ENCODE measurements at regions not wholly inside any gene's neighbourhood (a gene's known extent, or its start where the extent isn't known, plus 50 kb on each side); places are given as distances from the start of the nearest gene placed in this dataset.
A peak's percentile ranks its signal among the peaks of the same experiment; 100 is the strongest.

- intact Hi-C loops (cut with micrococcal nuclease; ENCODE audit: unreplicated experiment) (no loop called here), in situ Hi-C loops (cut with MboI) (no loop called here)
- BruUV-seq (replicated peaks): no TSS peak
- no peak for FAIRE-seq
- ChIA-PET CTCF (interaction anchor here (1.4 kb wide), 1 partner anchor 920 kb away, joined by 3 read pairs; no protein-coding TSS in a partner anchor), POLR2A (no interaction called here), SMC1A (ENCODE audit: uncharacterized antibody, unreplicated experiment) (no interaction called here), RAD21 (ENCODE audit: unreplicated experiment) (no interaction called here)
- Histone ChIP-seq H3K27me3 (replicated peaks in 1 of 2; ENCODE audit: control insufficient read depth in 2 of 2, insufficient read depth in 2 of 2, low read length in 1 of 2) (no peaks in the 10 kb centered on the region), H3K27ac (ENCODE audit: control insufficient read depth, insufficient read depth) (no peak overlapping the region), H3K36me3 (ENCODE audit: control insufficient read depth in 2 of 2, insufficient read depth in 2 of 2, low read length in 1 of 2) (no peaks in the 10 kb centered on the region), H3K79me2 (ENCODE audit: control insufficient read depth, insufficient read depth, low read length) (no peaks in the 10 kb centered on the region), H3K4me3 (no peak overlapping the region), H4K20me1 (ENCODE audit: control insufficient read depth, insufficient read depth) (no peaks in the 10 kb centered on the region), H3K9me3 (replicated peaks; ENCODE audit: control insufficient read depth, insufficient read depth, low read length) (no peaks in the 10 kb centered on the region), H2AFZ (ENCODE audit: control insufficient read depth, low read depth, low read length) (no peak overlapping the region), H3K9ac (ENCODE audit: control insufficient read depth, insufficient read depth, low read length) (no peak overlapping the region), H3K4me1 (ENCODE audit: control insufficient read depth, insufficient read depth, low read length) (peaks cover 7% of the 10 kb centered on the region), H3K4me2 (ENCODE audit: control insufficient read depth, insufficient read depth) (no peak overlapping the region)
- TF ChIP-seq BMI1 (IDR thresholded peaks at IDR 0.05; ENCODE audit: borderline replicate concordance) (0 out of 2 replicates have a peak, but pooled peaks have one; percentile 42), EED (IDR thresholded peaks at IDR 0.05; ENCODE audit: low read depth) (no peak), FOXM1 (IDR thresholded peaks at IDR 0.05; ENCODE audit: low read depth, low read length) (no peak), IKZF1 (conservative IDR thresholded peaks at IDR 0.05) (no peak)
- no peak for ATAC-seq
- 44% methylated on average over 8 of the region's 8 CpGs for WGBS (ENCODE audit: insufficient coverage, insufficient replicate concordance, low lambda C conversion rate, missing lambda C conversion rate)
- no peak for DNase-seq (ENCODE audit: low read depth, low spot score)
Measured at GRCh38 chr16:73319737-73320136, 271.8 kb upstream of the ZFHX3 start.

GRCh38 chr16:73319261-73319660 lies 271.3 kb upstream of the ZFHX3 start:
- Histone ChIP-seq H3K27me3 (replicated peaks in 1 of 2; ENCODE audit: control insufficient read depth in 2 of 2, insufficient read depth in 2 of 2, low read length in 1 of 2) (no peaks in the 10 kb centered on the region), H3K4me1 (ENCODE audit: control insufficient read depth, insufficient read depth, low read length) (peaks cover 7% of the 10 kb centered on the region), H2AFZ (ENCODE audit: control insufficient read depth, low read depth, low read length) (no peak overlapping the region), H3K4me3 (no peak overlapping the region), H3K79me2 (ENCODE audit: control insufficient read depth, insufficient read depth, low read length) (no peaks in the 10 kb centered on the region), H4K20me1 (ENCODE audit: control insufficient read depth, insufficient read depth) (no peaks in the 10 kb centered on the region), H3K4me2 (ENCODE audit: control insufficient read depth, insufficient read depth) (no peak overlapping the region), H3K9me3 (replicated peaks; ENCODE audit: control insufficient read depth, insufficient read depth, low read length) (no peaks in the 10 kb centered on the region), H3K27ac (ENCODE audit: control insufficient read depth, insufficient read depth) (no peak overlapping the region), H3K9ac (ENCODE audit: control insufficient read depth, insufficient read depth, low read length) (no peak overlapping the region), H3K36me3 (ENCODE audit: control insufficient read depth in 2 of 2, insufficient read depth in 2 of 2, low read length in 1 of 2) (no peaks in the 10 kb centered on the region)
- 25% methylated on average over 10 of the region's 10 CpGs for WGBS (ENCODE audit: insufficient coverage, insufficient replicate concordance, low lambda C conversion rate, missing lambda C conversion rate)
- ChIA-PET RAD21 (ENCODE audit: unreplicated experiment) (no interaction called here), SMC1A (ENCODE audit: uncharacterized antibody, unreplicated experiment) (no interaction called here), POLR2A (no interaction called here), CTCF (no interaction called here)
- no TSS peak for BruUV-seq (replicated peaks)
- DNase-seq (ENCODE audit: low read depth, low spot score) (no peak), ATAC-seq (no peak), FAIRE-seq (no peak)
- in situ Hi-C loops (cut with MboI): no loop called here
- intact Hi-C loops (cut with micrococcal nuclease; ENCODE audit: unreplicated experiment): no loop called here
- TF ChIP-seq NR2C1 (IDR thresholded peaks at IDR 0.05) (no peak), MEF2A (IDR thresholded peaks at IDR 0.05; ENCODE audit: insufficient read depth, low read depth, low read length) (no peak), ZBTB33 (IDR thresholded peaks at IDR 0.05) (no peak), SP1 (IDR thresholded peaks at IDR 0.05; ENCODE audit: low read depth, low read length) (no peak)
- TF ChIP-seq, protein P1, sequence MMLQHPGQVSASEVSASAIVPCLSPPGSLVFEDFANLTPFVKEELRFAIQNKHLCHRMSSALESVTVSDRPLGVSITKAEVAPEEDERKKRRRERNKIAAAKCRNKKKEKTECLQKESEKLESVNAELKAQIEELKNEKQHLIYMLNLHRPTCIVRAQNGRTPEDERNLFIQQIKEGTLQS (IDR thresholded peaks at IDR 0.05; ENCODE audit: borderline replicate concordance, extremely low read depth, low read depth, low read length): no peak
